ENCODE measurements at regions not wholly inside any gene's neighbourhood (a gene's known extent, or its start where the extent isn't known, plus 50 kb on each side); places are given as distances from the start of the nearest gene placed in this dataset.

DNA sequence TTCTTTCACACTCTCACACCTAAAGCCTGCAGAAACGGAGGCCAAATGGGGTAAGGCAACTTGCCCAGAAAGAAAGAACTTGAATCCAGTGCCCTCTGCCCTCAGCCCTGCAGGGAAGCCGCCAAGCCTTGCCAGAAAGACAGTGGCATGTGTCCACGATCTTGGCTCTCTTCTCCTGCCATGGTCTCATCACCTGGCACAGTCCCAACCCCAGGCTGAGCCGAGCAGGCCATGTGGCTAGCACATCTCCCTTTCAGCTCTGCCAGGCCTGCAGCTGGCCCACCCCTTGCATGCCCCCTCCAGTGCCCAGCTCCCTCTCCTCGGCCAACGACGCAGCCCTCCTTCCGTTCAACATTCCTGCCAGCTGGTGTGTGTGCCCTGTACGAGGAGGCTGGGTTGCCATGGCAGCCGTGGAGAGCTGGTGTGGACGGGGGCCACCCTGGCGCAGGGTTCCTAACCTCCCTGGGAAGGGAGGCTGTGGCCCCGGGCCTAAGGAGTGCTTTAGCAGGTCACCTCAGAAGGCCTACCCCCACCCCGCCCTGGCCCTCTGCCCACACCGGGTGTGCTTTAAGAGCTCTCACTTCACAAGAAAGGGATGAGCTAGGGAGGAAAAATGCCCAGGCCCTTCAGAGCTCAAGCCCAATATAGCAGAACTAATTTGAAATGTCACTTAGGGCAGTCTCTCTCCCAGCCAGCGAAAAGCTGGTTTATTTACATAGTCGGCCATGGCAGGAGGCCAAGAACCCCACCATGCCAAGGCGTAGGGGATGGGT is 73.0 kb upstream of the PJA1 start:
- TF ChIP-seq, protein P1, sequence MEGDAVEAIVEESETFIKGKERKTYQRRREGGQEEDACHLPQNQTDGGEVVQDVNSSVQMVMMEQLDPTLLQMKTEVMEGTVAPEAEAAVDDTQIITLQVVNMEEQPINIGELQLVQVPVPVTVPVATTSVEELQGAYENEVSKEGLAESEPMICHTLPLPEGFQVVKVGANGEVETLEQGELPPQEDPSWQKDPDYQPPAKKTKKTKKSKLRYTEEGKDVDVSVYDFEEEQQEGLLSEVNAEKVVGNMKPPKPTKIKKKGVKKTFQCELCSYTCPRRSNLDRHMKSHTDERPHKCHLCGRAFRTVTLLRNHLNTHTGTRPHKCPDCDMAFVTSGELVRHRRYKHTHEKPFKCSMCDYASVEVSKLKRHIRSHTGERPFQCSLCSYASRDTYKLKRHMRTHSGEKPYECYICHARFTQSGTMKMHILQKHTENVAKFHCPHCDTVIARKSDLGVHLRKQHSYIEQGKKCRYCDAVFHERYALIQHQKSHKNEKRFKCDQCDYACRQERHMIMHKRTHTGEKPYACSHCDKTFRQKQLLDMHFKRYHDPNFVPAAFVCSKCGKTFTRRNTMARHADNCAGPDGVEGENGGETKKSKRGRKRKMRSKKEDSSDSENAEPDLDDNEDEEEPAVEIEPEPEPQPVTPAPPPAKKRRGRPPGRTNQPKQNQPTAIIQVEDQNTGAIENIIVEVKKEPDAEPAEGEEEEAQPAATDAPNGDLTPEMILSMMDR (IDR thresholded peaks at IDR 0.05) = no peak
- no peak for TF ChIP-seq POLR2A (IDR thresholded peaks at IDR 0.05)
- no peak overlapping the region for H3K4me3 ChIP-seq
- DNase-seq = no peak
- H3K27me3 ChIP-seq = no peaks in the 10 kb centered on the region
- H3K4me1 ChIP-seq = no peaks in the 10 kb centered on the region
- no peaks in the 10 kb centered on the region for H3K36me3 ChIP-seq
- WGBS (ENCODE audit: insufficient coverage, low coverage, low lambda C conversion rate, missing lambda C conversion rate) = 80% methylated on average over 13 of the region's 18 CpGs
- ATAC-seq = peak in 1 of 4 donors; percentile 27
- no peak overlapping the region for H3K27ac ChIP-seq
- intact Hi-C loops (cut with DNase I) = no loop called here
- H3K9me3 ChIP-seq = no peaks in the 10 kb centered on the region

- no peak for DNase-seq
- H3K4me3 ChIP-seq = no peak overlapping the region
- intact Hi-C loops (cut with DNase I) = no loop called here
- H3K27ac ChIP-seq = no peak overlapping the region
- 42% methylated on average over 3 of the region's 5 CpGs for WGBS (ENCODE audit: insufficient coverage, low coverage, low lambda C conversion rate, missing lambda C conversion rate)
- H3K27me3 ChIP-seq = no peaks in the 10 kb centered on the region
- H3K4me1 ChIP-seq = no peaks in the 10 kb centered on the region
- TF ChIP-seq, protein P1 (IDR thresholded peaks at IDR 0.05) = no peak
- no peak for TF ChIP-seq POLR2A (IDR thresholded peaks at IDR 0.05)
- no peaks in the 10 kb centered on the region for H3K9me3 ChIP-seq
- no peaks in the 10 kb centered on the region for H3K36me3 ChIP-seq
- no peak for ATAC-seq
These were observed 72.0 kb upstream of the PJA1 start for GRCh38 chrX:69237236-69237635.

- WGBS (ENCODE audit: insufficient coverage, low coverage, low lambda C conversion rate, missing lambda C conversion rate) = 44% methylated on average over 2 of the region's 2 CpGs
- Histone ChIP-seq H3K27me3 (no peaks in the 10 kb centered on the region), H3K27ac (no peak overlapping the region), H3K4me3 (no peak overlapping the region), H3K36me3 (no peaks in the 10 kb centered on the region), H3K4me1 (no peaks in the 10 kb centered on the region), H3K9me3 (no peaks in the 10 kb centered on the region)
- TF ChIP-seq, protein P1 (IDR thresholded peaks at IDR 0.05) = no peak
- TF ChIP-seq POLR2A (IDR thresholded peaks at IDR 0.05) = no peak
- ATAC-seq = no peak
- DNase-seq = no peak
- intact Hi-C loops (cut with DNase I) = no loop called here
These were observed 71.4 kb upstream of the PJA1 start for GRCh38 chrX:69236641-69237040.

DNA sequence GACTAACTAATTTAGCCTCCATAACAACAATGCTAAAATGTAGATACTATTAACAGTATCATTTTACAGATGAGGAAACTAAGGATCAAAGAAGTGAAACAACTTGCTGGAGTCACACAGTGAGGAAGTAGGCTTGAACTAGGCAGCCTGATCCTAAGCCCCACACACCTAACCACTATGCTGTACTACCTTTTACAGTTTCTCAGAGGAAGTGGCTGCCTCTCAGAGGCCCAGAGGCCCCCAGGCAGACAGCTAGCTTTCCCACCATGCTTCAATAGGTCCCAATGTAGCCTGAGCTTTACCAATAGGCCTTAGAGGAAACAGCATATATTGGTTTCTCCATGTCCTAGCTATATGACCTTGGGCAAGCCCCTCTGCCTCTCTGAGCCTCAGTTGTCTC is 69.4 kb upstream of the PJA1 start:
- intact Hi-C loops (cut with DNase I) = no loop called here
- H3K4me1 ChIP-seq = no peaks in the 10 kb centered on the region
- no peaks in the 10 kb centered on the region for H3K27me3 ChIP-seq
- ATAC-seq = no peak
- no peak for TF ChIP-seq POLR2A (IDR thresholded peaks at IDR 0.05)
- TF ChIP-seq, protein P1 (IDR thresholded peaks at IDR 0.05) = no peak
- no peaks in the 10 kb centered on the region for H3K9me3 ChIP-seq
- H3K4me3 ChIP-seq = no peak overlapping the region
- no peak overlapping the region for H3K27ac ChIP-seq
- no peak for DNase-seq
- H3K36me3 ChIP-seq = no peaks in the 10 kb centered on the region
